ENCODE measurements at regions not wholly inside any gene's neighbourhood (a gene's known extent, or its start where the extent isn't known, plus 50 kb on each side); places are given as distances from the start of the nearest gene placed in this dataset.

- ATAC-seq: no peak
- no peaks in the 10 kb centered on the region for H3K36me3 ChIP-seq (ENCODE audit: low read depth, low read length)
- H3K27ac ChIP-seq (ENCODE audit: low read length): no peak overlapping the region
- BruUV-seq (replicated peaks): no TSS peak
- H3K9me2 ChIP-seq (replicated peaks; ENCODE audit: low read length): no peaks in the 10 kb centered on the region
- H3K79me2 ChIP-seq (ENCODE audit: low read length): no peaks in the 10 kb centered on the region
- H3K9ac ChIP-seq (ENCODE audit: low read length): no peak overlapping the region
- no peak for DNase-seq
- POLR2A ChIA-PET (ENCODE audit: unreplicated experiment): no interaction called here
- H3K4me3 ChIP-seq (ENCODE audit: low read length): no peak overlapping the region
- intact Hi-C loops (cut with micrococcal nuclease): no loop called here
- no peaks in the 10 kb centered on the region for H3K27me3 ChIP-seq (ENCODE audit: low read length)
- TF ChIP-seq CTCF (conservative IDR thresholded peaks at IDR 0.05; ENCODE audit: low read depth, low read length) (no peak), EZH2 (IDR thresholded peaks at IDR 0.05; ENCODE audit: low read length, unreplicated experiment) (no peak), EZH2phosphoT487 (IDR thresholded peaks at IDR 0.05; ENCODE audit: borderline replicate concordance, low read length) (no peak)
- H3K4me2 ChIP-seq (ENCODE audit: low read length): no peak overlapping the region
- H3F3A ChIP-seq (ENCODE audit: low read length, unreplicated experiment): no peaks in the 10 kb centered on the region
- H3K9me3 ChIP-seq (ENCODE audit: low read length): no peaks in the 10 kb centered on the region
- H3K4me1 ChIP-seq (ENCODE audit: insufficient read depth, low read length): peaks cover 12% of the 10 kb centered on the region; the same call in 1 of the 2 replicates
- H2AFZ ChIP-seq (ENCODE audit: low read length): no peak overlapping the region
- no peaks in the 10 kb centered on the region for H4K20me1 ChIP-seq (ENCODE audit: low read length)
- CTCF ChIA-PET: interaction anchor here (0.6 kb wide), 1 partner anchor 797 kb away, joined by 3 read pairs; no protein-coding TSS in a partner anchor
These were observed 244.3 kb downstream of the EMP1 start for GRCh38 chr12:13440844-13441243.

GRCh38 chr12:13437541-13437940, 241.0 kb downstream of the EMP1 start:
- no peak overlapping the region for H2AFZ ChIP-seq (ENCODE audit: low read length)
- no peaks in the 10 kb centered on the region; the same call in 1 of the 2 replicates for H3K4me1 ChIP-seq (ENCODE audit: insufficient read depth, low read length)
- no peaks in the 10 kb centered on the region for H3K27me3 ChIP-seq (ENCODE audit: low read length)
- no peak for ATAC-seq
- TF ChIP-seq EZH2 (IDR thresholded peaks at IDR 0.05; ENCODE audit: low read length, unreplicated experiment) (no peak), EZH2phosphoT487 (IDR thresholded peaks at IDR 0.05; ENCODE audit: borderline replicate concordance, low read length) (no peak), CTCF (conservative IDR thresholded peaks at IDR 0.05; ENCODE audit: low read depth, low read length) (no peak)
- BruUV-seq (replicated peaks): no TSS peak
- ChIA-PET POLR2A (ENCODE audit: unreplicated experiment) (no interaction called here), CTCF (no interaction called here)
- intact Hi-C loops (cut with micrococcal nuclease): no loop called here
- H3K9me3 ChIP-seq (ENCODE audit: low read length): no peaks in the 10 kb centered on the region
- H3F3A ChIP-seq (ENCODE audit: low read length, unreplicated experiment): no peaks in the 10 kb centered on the region
- H3K4me2 ChIP-seq (ENCODE audit: low read length): no peak overlapping the region
- no peak overlapping the region for H3K27ac ChIP-seq (ENCODE audit: low read length)
- H3K79me2 ChIP-seq (ENCODE audit: low read length): no peaks in the 10 kb centered on the region
- no peaks in the 10 kb centered on the region for H3K36me3 ChIP-seq (ENCODE audit: low read depth, low read length)
- no peaks in the 10 kb centered on the region for H3K9me2 ChIP-seq (replicated peaks; ENCODE audit: low read length)
- no peak overlapping the region for H3K9ac ChIP-seq (ENCODE audit: low read length)
- H3K4me3 ChIP-seq (ENCODE audit: low read length): no peak overlapping the region
- no peak for DNase-seq
- no peaks in the 10 kb centered on the region for H4K20me1 ChIP-seq (ENCODE audit: low read length)

GRCh38 chr12:13436696-13437391, 240.3 kb downstream of the EMP1 start:
- no peaks in the 10 kb centered on the region for H3K27me3 ChIP-seq (ENCODE audit: low read length)
- no peaks in the 10 kb centered on the region for H3K9me3 ChIP-seq (ENCODE audit: low read length)
- H3K4me2 ChIP-seq (ENCODE audit: low read length): no peak overlapping the region
- H3K4me1 ChIP-seq (ENCODE audit: insufficient read depth, low read length): no peaks in the 10 kb centered on the region; the same call in 1 of the 2 replicates
- no peak overlapping the region for H3K4me3 ChIP-seq (ENCODE audit: low read length)
- H3K9ac ChIP-seq (ENCODE audit: low read length): no peak overlapping the region
- no peaks in the 10 kb centered on the region for H3K36me3 ChIP-seq (ENCODE audit: low read depth, low read length)
- no peak overlapping the region for H3K27ac ChIP-seq (ENCODE audit: low read length)
- no peaks in the 10 kb centered on the region for H3K79me2 ChIP-seq (ENCODE audit: low read length)
- H3K9me2 ChIP-seq (replicated peaks; ENCODE audit: low read length): no peaks in the 10 kb centered on the region
- intact Hi-C loops (cut with micrococcal nuclease): no loop called here
- no peaks in the 10 kb centered on the region for H4K20me1 ChIP-seq (ENCODE audit: low read length)
- ATAC-seq (no peak), DNase-seq (no peak)
- BruUV-seq (replicated peaks): no TSS peak
- H2AFZ ChIP-seq (ENCODE audit: low read length): no peak overlapping the region
- CTCF ChIA-PET: interaction anchor here (0.6 kb wide), 1 partner anchor 773 kb away, joined by 3 read pairs; no protein-coding TSS in a partner anchor
- no peaks in the 10 kb centered on the region for H3F3A ChIP-seq (ENCODE audit: low read length, unreplicated experiment)
- POLR2A ChIA-PET (ENCODE audit: unreplicated experiment): no interaction called here
- no peak for TF ChIP-seq EZH2phosphoT487 (IDR thresholded peaks at IDR 0.05; ENCODE audit: borderline replicate concordance, low read length)
- no peak for TF ChIP-seq CTCF (conservative IDR thresholded peaks at IDR 0.05; ENCODE audit: low read depth, low read length)
- TF ChIP-seq EZH2 (IDR thresholded peaks at IDR 0.05; ENCODE audit: low read length, unreplicated experiment): no peak
